B cell (primary cell): ENCODE measurements at regions not wholly inside any gene's neighbourhood (a gene's known extent, or its start where the extent isn't known, plus 50 kb on each side); places are given as distances from the start of the nearest gene placed in this dataset.

ENCODE experiments used
- ATAC-seq: fragments of 200-7000 bp; cut with Tn5 transposase; one replicate; pipeline ENCODE4 v1.10.0; 2021; ENCODE audit warnings: low read depth, mild to moderate bottlenecking, moderate number of reproducible peaks, moderate library complexity
- CTCF ChIA-PET: fragments of 350-600 bp; sonication (Branson Sonifier 250); formaldehyde crosslinking; loops from one replicate; lab custom pipeline; 2021; ENCODE audit warnings: antibody characterized with exemption, inconsistent platforms; lab: Charles Lee
- POLR2A ChIA-PET: fragments of 350-600 bp; sonication (Branson Sonifier 250); formaldehyde crosslinking; loops from one replicate; lab custom pipeline; 2021; ENCODE audit warnings: antibody characterized with exemption; lab: Charles Lee
- DNase-seq: peaks from one replicate; pipeline ENCODE4 v3.0.0; 2013
- H2AFZ ChIP-seq: 2 replicates; pipeline ENCODE4 v1.6.1; 2012; ENCODE audit warnings: mild to moderate bottlenecking, low read depth, low read length; ENCODE audit not compliant: insufficient read depth, poor library complexity, severe bottlenecking
- H3K27ac ChIP-seq, 2 donors: 1 replicate in 1 of 2; 2 replicates in 1 of 2; pipeline ENCODE4 v1.5.1; 2012 to 2013; ENCODE audit warnings: low read length in 2 of 2, mild to moderate bottlenecking in 2 of 2, moderate library complexity in 1 of 2
- H3K27me3 ChIP-seq, 4 experiments: fragments of 200-600 bp in 1 of 4; sonication (generic) in 1 of 4; replicated peaks in 1 of 4; 1 replicate in 2 of 4; 2 replicates in 2 of 4; pipeline versions ENCODE4 v1.6.1 to v1.7.0; 2013 to 2016; ENCODE audit warnings: low read length in 3 of 4, mild to moderate bottlenecking in 2 of 4, mixed read lengths in 1 of 4, moderate library complexity in 1 of 4; ENCODE audit not compliant: insufficient read depth in 4 of 4, control insufficient read depth in 3 of 4; ENCODE audit errors: control extremely low read depth in 1 of 4
- H3K36me3 ChIP-seq, 2 experiments: replicated peaks in 1 of 2; 1 replicate in 1 of 2; 2 replicates in 1 of 2; pipeline versions ENCODE4 v1.6.1 to v1.7.1; 2013; ENCODE audit warnings: low read length in 1 of 2; ENCODE audit not compliant: insufficient read depth in 2 of 2, control insufficient read depth in 1 of 2; ENCODE audit errors: control extremely low read depth in 1 of 2, extremely low read depth in 1 of 2
- H3K4me1 ChIP-seq, 2 donors: fragments of 200-600 bp in 1 of 2; sonication (generic) in 1 of 2; 1 replicate in 1 of 2; 2 replicates in 1 of 2; pipeline versions ENCODE4 v1.5.1 to v1.6.1; 2013 to 2017; ENCODE audit warnings: low read length in 2 of 2; ENCODE audit not compliant: control insufficient read depth in 2 of 2, insufficient read depth in 2 of 2
- H3K4me2 ChIP-seq: replicated peaks from 2 replicates; pipeline ENCODE3; 2012; ENCODE audit warnings: mild to moderate bottlenecking, low read depth, low read length; ENCODE audit not compliant: poor library complexity, severe bottlenecking
- H3K4me3 ChIP-seq, 5 experiments: fragments of 200-600 bp in 1 of 5; sonication (generic) in 1 of 5; 1 replicate in 3 of 5; 2 replicates in 2 of 5; pipeline versions ENCODE4 v1.5.1 to v1.7.0; 2011 to 2016; ENCODE audit warnings: low read length in 4 of 5, mild to moderate bottlenecking in 4 of 5, low read depth in 2 of 5, control low read depth in 1 of 5, moderate library complexity in 1 of 5; ENCODE audit not compliant: insufficient read depth in 1 of 5; ENCODE audit errors: control extremely low read depth in 1 of 5, extremely low read depth in 1 of 5
- H3K79me2 ChIP-seq: fragments of 200-600 bp; sonication (generic); one replicate; pipeline ENCODE4 v1.6.0; 2016; ENCODE audit warnings: low read length; ENCODE audit not compliant: control insufficient read depth, insufficient read depth
- H3K9ac ChIP-seq: fragments of 200-600 bp; sonication (generic); 2 replicates; pipeline ENCODE4 v1.6.1; 2017; ENCODE audit warnings: mild to moderate bottlenecking, low read length, moderate library complexity
- H3K9me3 ChIP-seq, 3 donors: one replicate each; pipeline versions ENCODE4 v1.6.1 to v1.7.1; 2013; ENCODE audit warnings: low read length in 2 of 3; ENCODE audit not compliant: control insufficient read depth in 2 of 3, insufficient read depth in 1 of 3; ENCODE audit errors: control extremely low read depth in 1 of 3
- H4K20me1 ChIP-seq: 2 replicates; pipeline ENCODE4 v1.6.0; 2012; ENCODE audit warnings: mild to moderate bottlenecking, low read length; ENCODE audit not compliant: insufficient read depth, control insufficient read depth, poor library complexity, severe bottlenecking
- H3K27ac Mint-ChIP-seq: one replicate; pipeline ENCODE4 v1.8.0; 2021; ENCODE audit warnings: mixed read lengths
- H3K27me3 Mint-ChIP-seq: one replicate; pipeline ENCODE4 v1.8.0; 2021; ENCODE audit warnings: mixed read lengths
- H3K4me1 Mint-ChIP-seq: one replicate; pipeline ENCODE4 v1.8.0; 2021; ENCODE audit warnings: mixed read lengths
- H3K4me3 Mint-ChIP-seq: one replicate; pipeline ENCODE4 v1.8.0; 2021; ENCODE audit warnings: mixed read lengths
- H3K9me3 Mint-ChIP-seq: one replicate; pipeline ENCODE4 v1.8.0; 2022; ENCODE audit warnings: mixed read lengths; ENCODE audit not compliant: insufficient read depth
- EZH2 ChIP-seq: IDR thresholded peaks from 2 replicates; pipeline ENCODE4 v1.6.1; 2012; ENCODE audit warnings: borderline replicate concordance, low read depth, mild to moderate bottlenecking, moderate library complexity, low read length; ENCODE audit not compliant: insufficient read depth, poor library complexity, severe bottlenecking
- WGBS: methylation state at CpG from one replicate; pipeline ENCODE4 v1.1.5; 2013; ENCODE audit warnings: missing lambda C conversion rate; ENCODE audit not compliant: insufficient coverage; 5-methylcytosine and 5-hydroxymethylcytosine counted together
- intact Hi-C: fragments of 100-400 bp; cut with micrococcal nuclease; formaldehyde crosslinking; loops from one replicate; pipeline ENCODE4 v1.10.0; 2022
- TF ChIP-seq, protein P1 (sequence below): fragments of 200-600 bp; IDR thresholded peaks from one replicate; pipeline ENCODE4 v1.8.0; 2022; ENCODE audit warnings: antibody characterized with exemption, mild to moderate bottlenecking

DNA sequence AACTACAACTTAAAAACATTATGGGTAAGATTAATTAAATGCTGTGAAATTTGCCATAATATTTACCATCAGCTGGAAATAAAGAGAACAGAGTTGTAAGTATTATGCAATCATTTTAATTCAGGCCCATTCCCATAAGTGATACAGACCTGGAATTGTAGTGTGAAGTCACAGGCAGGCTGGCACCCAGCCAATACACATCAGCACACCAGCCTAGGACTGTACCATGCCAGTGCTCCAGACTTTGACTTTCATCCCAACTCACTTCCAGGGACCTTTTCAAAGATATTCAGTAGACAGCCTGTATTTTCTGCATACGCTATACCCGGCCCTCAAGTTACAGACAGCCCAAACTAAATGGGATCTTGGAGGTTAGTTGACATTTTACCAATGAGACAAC, 143.3 kb downstream of the TES start:
- Histone ChIP-seq H4K20me1 (no peaks in the 10 kb centered on the region), H3K36me3 (no peaks in the 10 kb centered on the region), H3K27me3 (no peaks in the 10 kb centered on the region), H3K4me3 (no peak overlapping the region), H3K9ac (no peak overlapping the region), H3K27ac (no peak overlapping the region), H3K4me2 (no peak overlapping the region), H3K9me3 (no peaks in the 10 kb centered on the region), H2AFZ (no peak overlapping the region), H3K79me2 (no peaks in the 10 kb centered on the region), H3K4me1 (no peaks in the 10 kb centered on the region)
- no peaks in the 10 kb centered on the region for H3K9me3 Mint-ChIP-seq
- POLR2A ChIA-PET, result no interaction called here
- intact Hi-C loops, result no loop called here
- DNase-seq, result no peak
- no CpG with 5 or more reads among the region's 2 CpGs for WGBS
- TF ChIP-seq, protein P1, sequence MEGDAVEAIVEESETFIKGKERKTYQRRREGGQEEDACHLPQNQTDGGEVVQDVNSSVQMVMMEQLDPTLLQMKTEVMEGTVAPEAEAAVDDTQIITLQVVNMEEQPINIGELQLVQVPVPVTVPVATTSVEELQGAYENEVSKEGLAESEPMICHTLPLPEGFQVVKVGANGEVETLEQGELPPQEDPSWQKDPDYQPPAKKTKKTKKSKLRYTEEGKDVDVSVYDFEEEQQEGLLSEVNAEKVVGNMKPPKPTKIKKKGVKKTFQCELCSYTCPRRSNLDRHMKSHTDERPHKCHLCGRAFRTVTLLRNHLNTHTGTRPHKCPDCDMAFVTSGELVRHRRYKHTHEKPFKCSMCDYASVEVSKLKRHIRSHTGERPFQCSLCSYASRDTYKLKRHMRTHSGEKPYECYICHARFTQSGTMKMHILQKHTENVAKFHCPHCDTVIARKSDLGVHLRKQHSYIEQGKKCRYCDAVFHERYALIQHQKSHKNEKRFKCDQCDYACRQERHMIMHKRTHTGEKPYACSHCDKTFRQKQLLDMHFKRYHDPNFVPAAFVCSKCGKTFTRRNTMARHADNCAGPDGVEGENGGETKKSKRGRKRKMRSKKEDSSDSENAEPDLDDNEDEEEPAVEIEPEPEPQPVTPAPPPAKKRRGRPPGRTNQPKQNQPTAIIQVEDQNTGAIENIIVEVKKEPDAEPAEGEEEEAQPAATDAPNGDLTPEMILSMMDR, result no peak
- no peak for TF ChIP-seq EZH2
- peaks cover 10% of the 10 kb centered on the region for H3K27me3 Mint-ChIP-seq
- CTCF ChIA-PET, result no interaction called here
- no peak overlapping the region for H3K27ac Mint-ChIP-seq
- H3K4me1 Mint-ChIP-seq, result no peaks in the 10 kb centered on the region
- no peak overlapping the region for H3K4me3 Mint-ChIP-seq
- ATAC-seq, result no peak

DNA sequence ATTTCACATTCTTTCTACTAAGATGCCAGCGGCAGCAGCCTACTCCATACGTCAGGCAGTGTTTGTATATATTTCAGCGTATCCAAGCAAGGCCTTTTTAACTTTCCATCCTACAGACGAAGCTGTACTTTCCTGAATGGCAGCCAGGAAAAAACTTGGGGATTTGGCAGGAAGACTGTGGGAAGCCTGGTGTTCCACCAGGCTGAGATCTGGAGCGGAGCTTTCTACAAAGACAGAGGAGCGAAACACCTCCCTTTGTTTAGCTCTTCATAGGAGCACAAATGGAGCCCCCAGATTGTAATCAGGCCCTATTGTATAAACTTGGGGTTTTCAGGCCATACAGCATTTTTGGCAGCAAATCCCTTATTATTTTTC, 143.8 kb downstream of the TES start:
- no peak for ATAC-seq
- H4K20me1 ChIP-seq, result no peaks in the 10 kb centered on the region

More for the DNA sequence above, 143.8 kb downstream of the TES start:
- DNase-seq, result no peak
- Histone ChIP-seq H2AFZ (no peak overlapping the region), H3K27ac (no peak overlapping the region), H3K9ac (no peak overlapping the region), H3K4me3 (no peak overlapping the region), H3K9me3 (no peaks in the 10 kb centered on the region), H3K79me2 (no peaks in the 10 kb centered on the region), H3K4me1 (no peaks in the 10 kb centered on the region), H3K4me2 (no peak overlapping the region), H3K36me3 (no peaks in the 10 kb centered on the region), H3K27me3 (no peaks in the 10 kb centered on the region)
- ChIA-PET CTCF (no interaction called here), POLR2A (no interaction called here)
- no peaks in the 10 kb centered on the region for H3K4me1 Mint-ChIP-seq
- TF ChIP-seq, protein P1, result no peak
- TF ChIP-seq EZH2, result no peak
- H3K27ac Mint-ChIP-seq, result no peak overlapping the region
- peaks cover 5% of the 10 kb centered on the region for H3K27me3 Mint-ChIP-seq
- no peaks in the 10 kb centered on the region for H3K9me3 Mint-ChIP-seq
- intact Hi-C loops, result no loop called here
- H3K4me3 Mint-ChIP-seq, result no peak overlapping the region
- 100% methylated on average over 2 of the region's 6 CpGs for WGBS
